ENCODE measurements at regions not wholly inside any gene's neighbourhood (a gene's known extent, or its start where the extent isn't known, plus 50 kb on each side); places are given as distances from the start of the nearest gene placed in this dataset.

DNA sequence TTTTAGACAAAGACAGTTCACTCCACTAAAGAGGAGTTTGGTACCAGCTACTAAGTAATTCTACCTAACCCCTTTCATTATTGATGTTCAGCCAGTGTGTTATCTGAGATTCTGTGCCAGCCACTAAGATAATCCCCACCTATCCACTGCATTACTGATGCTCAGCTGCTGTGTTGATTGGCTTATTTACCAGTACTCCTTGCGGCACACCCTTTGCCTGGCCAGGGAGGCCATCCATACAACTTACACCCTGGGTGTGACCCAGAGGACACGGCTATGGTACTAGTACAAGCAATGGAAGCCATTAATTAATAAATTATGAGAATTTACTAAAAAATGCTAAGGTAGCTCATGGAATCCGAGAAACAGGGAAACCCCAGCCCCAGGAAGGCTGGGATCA lies 290.7 kb upstream of the CTNNB1 start:
- no peaks in the 10 kb centered on the region for H3K79me2 ChIP-seq (ENCODE audit: control insufficient read depth, insufficient read depth, low read length)
- FAIRE-seq (no peak), DNase-seq (ENCODE audit: extremely low read depth in 1 of 4, low spot score in 3 of 4) (no peak), ATAC-seq (no peak)
- WGBS (ENCODE audit: insufficient coverage, low coverage, missing lambda C conversion rate), result 0% methylated on average over 3 of the region's 3 CpGs
- BruUV-seq (replicated peaks), result no TSS peak
- H3K9me3 ChIP-seq (replicated peaks; ENCODE audit: control insufficient read depth, insufficient read depth, low read depth, low read length), result no peaks in the 10 kb centered on the region
- no peak overlapping the region for H3K4me3 ChIP-seq
- no peaks in the 10 kb centered on the region for H4K20me1 ChIP-seq (replicated peaks; ENCODE audit: control insufficient read depth, insufficient read depth, low read length)
- no peak overlapping the region for H3K9ac ChIP-seq (ENCODE audit: insufficient read depth in 1 of 2, low read depth in 2 of 2, low read length in 2 of 2)
- H3K27me3 ChIP-seq (ENCODE audit: control insufficient read depth in 2 of 2, insufficient read depth in 2 of 2, low read length in 2 of 2), result peaks cover 0 to 12% of the 10 kb centered on the region in 2 experiments; a peak in 2 of 5 replicates
- no peaks in the 10 kb centered on the region for H3K9me1 ChIP-seq (ENCODE audit: control insufficient read depth, insufficient read depth, low read length)
- intact Hi-C loops (cut with micrococcal nuclease), result no loop called here
- ChIA-PET CTCF (ENCODE audit: low intra/inter-chr PET ratio) (no interaction called here), POLR2A (no interaction called here)
- H2AFZ ChIP-seq (ENCODE audit: low read depth, low read length), result no peak overlapping the region
- no peaks in the 10 kb centered on the region for H3K36me3 ChIP-seq (ENCODE audit: control insufficient read depth, insufficient read depth, low read length)
- no peak overlapping the region for H3K4me2 ChIP-seq (ENCODE audit: insufficient read depth, low read length)
- H3K27ac ChIP-seq (ENCODE audit: extremely low read depth, low read depth, low read length), result no peak overlapping the region
- no peaks in the 10 kb centered on the region for H3K4me1 ChIP-seq (replicated peaks in 1 of 2; ENCODE audit: control insufficient read depth in 2 of 2, insufficient read depth in 2 of 2, low read length in 2 of 2)
- in situ Hi-C loops (cut with MboI), result no loop called here
- TF ChIP-seq RBM15 (IDR thresholded peaks at IDR 0.05; ENCODE audit: insufficient read depth, low read length) (no peak), CREBBP (IDR thresholded peaks at IDR 0.05; ENCODE audit: low read depth, low read length) (no peak), ZNF77 (CRISPR knock-in tag; IDR thresholded peaks at IDR 0.05) (no peak), ZNF586 (CRISPR knock-in tag; conservative IDR thresholded peaks at IDR 0.05) (no peak), ASH1L (IDR thresholded peaks at IDR 0.05; ENCODE audit: borderline replicate concordance, low read depth, partially characterized antibody) (no peak), SRF (CRISPR knock-in tag; IDR thresholded peaks at IDR 0.05) (no peak), NCOA1 (IDR thresholded peaks at IDR 0.05; ENCODE audit: low read depth) (no peak), ELF4 (CRISPR knock-in tag; IDR thresholded peaks at IDR 0.05) (no peak), ZNF124 (CRISPR knock-in tag; IDR thresholded peaks at IDR 0.05) (no peak), HNRNPLL (IDR thresholded peaks at IDR 0.05; ENCODE audit: low read depth, low read length, poor library complexity, severe bottlenecking) (no peak), MIER1 (IDR thresholded peaks at IDR 0.05; ENCODE audit: low read depth) (no peak), HIVEP1 (CRISPR knock-in tag; IDR thresholded peaks at IDR 0.05) (no peak), TRIM28 (IDR thresholded peaks at IDR 0.05) (no peak), RNF2 (IDR thresholded peaks at IDR 0.05) (no peak), HDAC1 (IDR thresholded peaks at IDR 0.05) (no peak)
- TF ChIP-seq, protein P1, sequence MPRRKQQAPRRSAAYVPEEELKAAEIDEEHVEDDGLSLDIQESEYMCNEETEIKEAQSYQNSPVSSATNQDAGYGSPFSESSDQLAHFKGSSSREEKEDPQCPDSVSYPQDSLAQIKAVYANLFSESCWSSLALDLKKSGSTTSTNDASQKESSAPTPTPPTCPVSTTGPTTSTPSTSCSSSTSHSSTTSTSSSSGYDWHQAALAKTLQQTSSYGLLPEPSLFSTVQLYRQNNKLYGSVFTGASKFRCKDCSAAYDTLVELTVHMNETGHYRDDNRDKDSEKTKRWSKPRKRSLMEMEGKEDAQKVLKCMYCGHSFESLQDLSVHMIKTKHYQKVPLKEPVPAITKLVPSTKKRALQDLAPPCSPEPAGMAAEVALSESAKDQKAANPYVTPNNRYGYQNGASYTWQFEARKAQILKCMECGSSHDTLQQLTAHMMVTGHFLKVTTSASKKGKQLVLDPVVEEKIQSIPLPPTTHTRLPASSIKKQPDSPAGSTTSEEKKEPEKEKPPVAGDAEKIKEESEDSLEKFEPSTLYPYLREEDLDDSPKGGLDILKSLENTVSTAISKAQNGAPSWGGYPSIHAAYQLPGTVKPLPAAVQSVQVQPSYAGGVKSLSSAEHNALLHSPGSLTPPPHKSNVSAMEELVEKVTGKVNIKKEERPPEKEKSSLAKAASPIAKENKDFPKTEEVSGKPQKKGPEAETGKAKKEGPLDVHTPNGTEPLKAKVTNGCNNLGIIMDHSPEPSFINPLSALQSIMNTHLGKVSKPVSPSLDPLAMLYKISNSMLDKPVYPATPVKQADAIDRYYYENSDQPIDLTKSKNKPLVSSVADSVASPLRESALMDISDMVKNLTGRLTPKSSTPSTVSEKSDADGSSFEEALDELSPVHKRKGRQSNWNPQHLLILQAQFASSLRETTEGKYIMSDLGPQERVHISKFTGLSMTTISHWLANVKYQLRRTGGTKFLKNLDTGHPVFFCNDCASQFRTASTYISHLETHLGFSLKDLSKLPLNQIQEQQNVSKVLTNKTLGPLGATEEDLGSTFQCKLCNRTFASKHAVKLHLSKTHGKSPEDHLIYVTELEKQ (CRISPR knock-in tag; IDR thresholded peaks at IDR 0.05), result no peak
- TF ChIP-seq, protein P2, sequence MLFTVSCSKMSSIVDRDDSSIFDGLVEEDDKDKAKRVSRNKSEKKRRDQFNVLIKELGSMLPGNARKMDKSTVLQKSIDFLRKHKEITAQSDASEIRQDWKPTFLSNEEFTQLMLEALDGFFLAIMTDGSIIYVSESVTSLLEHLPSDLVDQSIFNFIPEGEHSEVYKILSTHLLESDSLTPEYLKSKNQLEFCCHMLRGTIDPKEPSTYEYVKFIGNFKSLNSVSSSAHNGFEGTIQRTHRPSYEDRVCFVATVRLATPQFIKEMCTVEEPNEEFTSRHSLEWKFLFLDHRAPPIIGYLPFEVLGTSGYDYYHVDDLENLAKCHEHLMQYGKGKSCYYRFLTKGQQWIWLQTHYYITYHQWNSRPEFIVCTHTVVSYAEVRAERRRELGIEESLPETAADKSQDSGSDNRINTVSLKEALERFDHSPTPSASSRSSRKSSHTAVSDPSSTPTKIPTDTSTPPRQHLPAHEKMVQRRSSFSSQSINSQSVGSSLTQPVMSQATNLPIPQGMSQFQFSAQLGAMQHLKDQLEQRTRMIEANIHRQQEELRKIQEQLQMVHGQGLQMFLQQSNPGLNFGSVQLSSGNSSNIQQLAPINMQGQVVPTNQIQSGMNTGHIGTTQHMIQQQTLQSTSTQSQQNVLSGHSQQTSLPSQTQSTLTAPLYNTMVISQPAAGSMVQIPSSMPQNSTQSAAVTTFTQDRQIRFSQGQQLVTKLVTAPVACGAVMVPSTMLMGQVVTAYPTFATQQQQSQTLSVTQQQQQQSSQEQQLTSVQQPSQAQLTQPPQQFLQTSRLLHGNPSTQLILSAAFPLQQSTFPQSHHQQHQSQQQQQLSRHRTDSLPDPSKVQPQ (CRISPR knock-in tag; IDR thresholded peaks at IDR 0.05; ENCODE audit: borderline replicate concordance), result no peak
- TF ChIP-seq, protein P3, sequence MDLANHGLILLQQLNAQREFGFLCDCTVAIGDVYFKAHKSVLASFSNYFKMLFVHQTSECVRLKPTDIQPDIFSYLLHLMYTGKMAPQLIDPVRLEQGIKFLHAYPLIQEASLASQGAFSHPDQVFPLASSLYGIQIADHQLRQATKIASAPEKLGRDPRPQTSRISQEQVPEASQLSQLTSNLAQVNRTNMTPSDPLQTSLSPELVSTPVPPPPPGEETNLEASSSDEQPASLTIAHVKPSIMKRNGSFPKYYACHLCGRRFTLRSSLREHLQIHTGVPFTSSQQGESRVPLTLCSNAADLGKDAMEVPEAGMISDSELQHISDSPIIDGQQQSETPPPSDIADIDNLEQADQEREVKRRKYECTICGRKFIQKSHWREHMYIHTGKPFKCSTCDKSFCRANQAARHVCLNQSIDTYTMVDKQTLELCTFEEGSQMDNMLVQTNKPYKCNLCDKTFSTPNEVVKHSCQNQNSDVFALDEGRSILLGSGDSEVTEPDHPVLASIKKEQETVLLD (IDR thresholded peaks at IDR 0.05), result no peak
